Lung microvascular endothelial cell (primary cell): ENCODE measurements at regions not wholly inside any gene's neighbourhood (a gene's known extent, or its start where the extent isn't known, plus 50 kb on each side); places are given as distances from the start of the nearest gene placed in this dataset.
"Not testable (repeated sequence)": the region's sequence is repeated elsewhere in the genome, so short reads cannot be mapped to it uniquely, and the experiment has no call there.

Source experiments
- DNase-seq, 2 donors: peaks; one replicate each; pipeline versions ENCODE4 v3.0.0 to v3.0.0-alpha.2; 2010; ENCODE audit warnings: low read depth in 2 of 2

DNA sequence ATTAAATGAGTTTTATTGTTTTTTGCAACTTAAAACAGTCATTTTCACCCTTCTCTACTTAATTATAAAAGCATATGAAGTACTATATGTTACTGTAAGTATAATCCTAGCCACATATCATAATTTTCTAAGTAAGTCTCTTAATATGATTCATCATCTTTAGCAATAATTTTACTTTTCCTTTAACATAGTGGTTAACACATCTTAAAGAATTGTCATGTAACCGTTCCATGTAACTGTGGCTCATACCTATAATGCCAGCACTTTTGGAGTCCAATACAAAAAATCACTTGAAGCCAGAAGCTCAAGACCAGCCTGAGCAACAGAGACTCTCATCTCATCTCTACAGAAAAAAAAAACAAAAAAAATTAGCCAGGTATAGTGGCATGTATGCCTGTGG, 260.6 kb upstream of the DUSP10 start:
- DNase-seq = no peak

DNA sequence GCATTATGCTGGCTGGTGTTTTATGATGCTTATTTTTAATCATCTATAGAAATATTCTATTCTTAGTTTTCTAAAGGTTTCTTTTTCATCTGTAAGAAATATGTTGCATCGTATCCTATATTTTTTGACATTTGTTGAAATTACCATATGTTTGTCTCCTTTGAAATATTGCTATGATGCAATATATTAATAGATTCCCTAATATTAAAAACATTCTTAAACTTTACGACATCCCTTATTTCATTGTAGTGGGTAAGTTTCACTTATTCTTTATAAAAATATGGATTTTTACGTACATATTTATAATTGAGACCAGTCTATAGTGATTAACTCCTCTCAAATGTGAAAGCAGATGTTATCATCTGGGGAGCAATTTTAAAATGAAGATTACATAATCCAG, 258.2 kb upstream of the DUSP10 start:
- no peak for DNase-seq

DNA sequence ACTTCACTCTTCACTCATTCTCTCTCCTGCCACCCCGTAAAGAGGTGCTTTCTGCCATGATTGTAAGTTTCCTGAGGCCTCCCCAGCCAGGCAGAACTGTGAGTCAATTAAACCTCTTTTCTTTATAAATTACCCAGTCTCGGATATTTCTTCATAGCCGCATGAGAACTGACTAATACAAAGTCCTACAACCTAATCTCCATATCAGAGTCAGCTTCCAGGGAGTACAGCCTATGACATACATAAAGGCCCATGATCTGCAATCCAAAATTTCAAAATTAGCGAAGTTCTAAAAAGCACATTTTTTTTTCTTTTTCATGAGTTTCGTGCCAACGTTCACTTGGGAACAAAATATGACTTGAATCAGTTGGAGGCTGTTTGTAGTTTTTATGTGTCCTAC, 256.9 kb upstream of the DUSP10 start:
- no peak for DNase-seq

DNA sequence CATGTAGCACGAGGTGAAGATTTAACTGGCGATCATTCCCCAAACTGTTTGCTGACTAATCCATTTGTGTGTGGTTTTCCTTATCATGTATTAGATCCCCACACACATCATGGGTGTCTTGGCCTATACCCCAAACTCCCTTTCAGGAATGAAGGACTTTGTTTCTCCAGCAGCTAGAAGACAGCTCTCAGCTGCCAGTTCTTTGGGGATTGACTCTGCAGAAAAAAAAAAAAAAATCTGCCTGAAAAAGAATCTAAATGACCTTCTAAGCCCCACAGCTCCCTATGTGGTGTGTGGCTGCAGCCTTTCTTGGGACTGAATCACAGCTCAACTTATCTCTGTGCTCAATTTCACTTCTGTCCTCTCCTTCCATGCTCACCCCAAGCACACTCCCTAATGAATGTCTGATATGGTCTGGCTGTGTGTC, 256.3 kb upstream of the DUSP10 start:
- DNase-seq = no peak

DNA sequence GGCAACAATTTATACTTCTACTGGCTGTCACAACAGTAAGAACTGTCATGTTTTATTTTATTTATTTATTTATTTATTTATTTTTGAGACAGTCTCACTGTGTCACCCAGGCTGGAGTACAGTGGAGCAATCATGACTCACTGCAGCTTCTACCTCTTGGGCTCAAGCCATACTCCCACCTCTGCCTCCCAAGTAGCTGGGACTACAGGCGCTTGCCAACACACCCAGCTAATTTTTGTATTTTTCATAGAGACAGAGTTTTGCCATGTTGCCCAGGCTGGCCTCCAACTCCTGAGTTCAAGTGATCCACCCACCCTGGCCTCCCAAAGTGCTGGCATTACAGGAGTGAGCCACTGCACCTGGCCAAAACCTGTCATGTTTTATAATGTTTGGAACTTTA, 255.1 kb upstream of the DUSP10 start:
- DNase-seq = not testable (repeated sequence)

DNA sequence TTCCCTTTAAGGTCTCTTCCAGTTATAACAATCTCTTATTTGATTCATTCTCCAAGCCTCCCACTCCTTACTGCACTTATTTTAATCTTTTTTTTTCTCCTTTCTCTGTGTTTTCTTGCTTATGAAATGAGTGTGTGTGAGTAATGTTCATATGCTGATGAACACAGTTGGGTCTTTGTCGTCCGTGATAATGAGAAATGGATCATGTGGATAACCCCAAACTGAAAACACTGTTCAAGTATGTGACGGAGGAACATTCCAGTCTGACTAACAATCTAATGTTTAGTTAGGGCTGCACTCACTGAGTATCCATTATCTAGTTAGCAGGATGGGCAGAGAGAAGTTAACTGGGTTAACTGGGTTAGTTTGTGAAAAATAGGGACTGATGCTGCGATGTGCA, 253.1 kb upstream of the DUSP10 start:
- DNase-seq = no peak

DNA sequence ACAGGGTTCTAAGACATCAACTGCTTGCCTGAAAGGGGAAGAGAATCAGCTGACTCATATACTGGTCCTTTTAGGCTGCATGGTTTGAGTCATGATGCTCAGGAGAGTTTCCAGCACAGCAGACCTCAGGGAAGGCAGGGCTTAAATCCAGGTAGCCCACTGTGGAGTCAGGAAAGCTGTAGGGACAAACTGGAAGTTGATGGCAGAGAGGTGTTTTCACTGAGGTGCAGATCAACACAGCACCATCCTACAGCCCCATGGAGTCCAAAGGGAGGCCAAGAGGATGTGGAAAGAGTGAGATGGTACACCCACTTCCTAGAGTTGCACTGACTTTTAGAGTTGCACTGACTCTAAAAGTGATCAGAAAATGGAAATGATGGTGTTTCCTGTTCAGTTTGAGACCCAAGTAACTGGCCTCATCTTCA, 252.4 kb upstream of the DUSP10 start:
- DNase-seq = no peak

DNA sequence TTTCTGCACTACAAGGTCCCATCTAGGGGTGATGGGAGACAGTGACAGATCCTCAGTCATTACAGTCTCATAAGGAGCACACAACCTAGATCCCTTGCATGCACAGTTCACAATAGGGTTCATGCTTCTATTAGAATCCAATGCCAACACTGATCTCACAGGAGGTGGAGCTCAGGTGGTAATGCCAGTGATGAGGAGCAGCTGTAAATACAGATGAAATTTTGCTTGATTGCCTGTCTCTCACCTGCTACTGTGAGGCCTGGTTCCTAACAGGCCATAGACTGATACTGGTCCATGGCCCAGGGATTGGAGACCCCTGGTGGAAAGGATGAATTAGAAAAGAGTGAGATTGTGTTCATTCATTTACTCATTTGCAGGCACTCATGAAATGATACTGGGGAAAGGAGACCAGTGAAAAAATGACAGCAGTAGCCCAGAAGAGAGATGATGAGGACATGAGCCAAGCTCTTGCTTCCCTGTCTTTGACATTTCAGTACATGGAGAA, 251.6 kb upstream of the DUSP10 start:
- peak in 1 of 2 donors; percentile 48 for DNase-seq

DNA sequence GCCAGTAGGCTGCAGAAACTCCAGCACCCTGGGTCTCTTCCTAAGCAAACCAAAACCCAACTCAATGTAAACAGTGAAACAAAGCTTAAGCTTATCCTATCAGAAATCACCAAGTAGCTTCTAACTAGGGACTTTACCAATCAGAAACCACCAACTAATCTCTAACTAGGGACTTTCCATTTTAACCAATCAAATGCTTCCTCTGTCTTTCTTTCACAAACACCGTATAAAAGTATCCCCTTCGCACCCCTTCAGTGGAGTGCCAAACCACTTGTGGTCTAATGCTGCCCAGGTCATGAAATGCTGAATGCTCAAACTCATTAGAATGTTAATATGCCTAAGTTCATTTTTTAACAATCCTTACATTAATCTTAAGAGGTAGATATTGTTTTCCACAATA, 250.5 kb upstream of the DUSP10 start:
- DNase-seq = no peak

DNA sequence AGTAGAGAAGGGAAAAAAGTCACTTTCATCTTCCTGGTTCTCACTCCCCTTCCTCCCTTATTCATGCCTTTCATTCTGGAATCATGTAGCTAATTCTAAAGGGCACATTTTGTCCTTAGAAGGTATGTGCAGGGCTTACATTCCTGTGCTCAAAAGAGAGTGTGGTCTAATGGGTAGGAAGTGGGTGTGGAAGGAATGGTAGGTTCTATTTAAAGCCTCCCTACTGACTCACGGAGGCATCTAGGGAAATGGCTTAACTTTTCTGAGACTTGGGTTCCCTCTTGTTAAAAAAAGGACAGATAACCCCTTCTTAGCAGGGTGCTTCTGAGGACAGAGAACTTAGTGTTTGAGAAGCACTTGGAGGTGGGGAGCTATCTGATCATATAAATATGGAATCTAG, 249.3 kb upstream of the DUSP10 start:
- DNase-seq = no peak

DNA sequence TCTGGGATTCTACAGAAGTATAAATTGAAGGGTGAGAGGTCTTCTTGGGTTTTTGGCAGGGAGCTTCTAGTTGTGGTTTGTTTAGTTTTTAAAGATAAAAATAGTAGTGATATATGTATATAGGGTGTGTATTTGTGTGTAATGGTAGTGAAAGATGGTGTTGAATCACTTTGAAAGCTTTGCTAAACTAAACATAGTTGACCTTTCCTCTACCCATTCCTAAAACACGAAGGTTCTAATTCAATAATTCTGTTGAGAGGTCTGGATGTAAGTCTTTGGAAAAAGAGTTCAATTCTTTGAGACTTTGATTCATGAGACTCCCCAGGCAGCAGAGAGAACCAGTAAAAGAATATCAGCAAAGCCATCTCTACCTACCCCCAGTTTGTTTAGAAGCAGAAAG, 247.9 kb upstream of the DUSP10 start:
- DNase-seq = no peak

DNA sequence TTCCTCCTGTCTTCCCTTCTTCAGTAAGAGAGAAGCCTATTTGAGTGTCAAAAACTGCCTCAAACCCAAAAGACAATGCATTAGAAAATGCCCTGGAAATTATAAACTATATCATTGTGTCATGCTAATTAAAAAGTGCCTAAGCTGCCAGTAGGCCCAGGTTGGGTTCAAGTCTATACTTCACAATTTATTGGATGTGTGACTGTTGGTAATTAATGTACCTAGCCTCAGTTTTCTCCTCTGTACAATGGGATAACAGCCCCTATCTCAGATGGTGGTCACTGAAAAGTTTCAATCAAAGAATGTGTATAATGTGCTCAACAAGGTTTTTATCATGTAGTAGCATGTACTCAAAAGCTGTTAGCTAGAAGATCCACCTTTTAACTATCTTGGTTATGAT, 246.9 kb upstream of the DUSP10 start:
- no peak for DNase-seq

DNA sequence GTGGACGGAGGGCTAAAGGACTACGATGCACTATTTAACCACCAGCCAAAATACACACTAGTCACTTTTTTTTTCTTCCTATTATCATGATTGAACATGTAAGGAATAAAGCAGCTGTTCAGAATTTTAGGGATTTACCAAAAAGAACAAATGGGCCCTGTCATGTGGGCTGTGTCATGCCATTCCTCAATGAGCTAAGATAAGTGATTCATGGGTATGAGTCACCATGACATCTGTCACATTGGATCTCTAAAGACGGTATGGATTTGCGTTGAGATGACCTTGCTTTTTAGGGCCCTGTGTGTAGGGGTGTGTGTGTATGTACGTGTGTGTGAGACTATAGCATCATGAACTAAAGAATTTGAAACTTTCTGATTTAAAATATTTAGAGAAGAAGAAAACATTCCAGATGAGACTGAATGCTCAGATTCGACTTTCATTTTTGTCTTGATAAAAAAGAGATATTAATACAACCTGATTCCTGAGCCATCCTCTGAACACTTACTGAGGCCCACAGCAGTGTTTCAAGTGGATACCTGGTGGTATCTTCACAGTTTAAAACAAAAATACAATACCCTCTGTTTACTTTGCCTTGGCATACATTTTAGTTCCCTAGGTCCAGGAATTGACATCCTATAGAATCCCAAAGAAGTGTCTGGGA, 246.1 kb upstream of the DUSP10 start:
- DNase-seq = peak in 1 of 2 donors; percentile 53

DNA sequence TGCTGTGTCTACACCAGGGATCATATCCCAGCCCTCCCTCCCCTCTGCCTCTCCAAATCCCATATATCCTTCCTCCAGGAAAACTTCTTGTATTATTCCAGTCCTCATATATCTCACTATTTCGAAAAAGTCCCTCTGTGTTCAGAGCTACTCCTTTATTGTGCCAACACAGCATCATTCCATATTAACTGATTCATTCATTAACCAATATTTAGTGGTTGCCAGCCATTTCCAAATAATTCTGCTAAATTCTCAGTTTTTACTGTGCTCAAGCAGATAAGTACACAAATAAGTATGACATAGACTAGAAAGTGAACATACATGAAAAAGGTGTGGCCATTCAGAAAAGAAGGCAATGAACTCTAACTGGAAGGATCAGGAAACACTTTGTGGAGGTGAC, 241.6 kb upstream of the DUSP10 start:
- DNase-seq = no peak

DNA sequence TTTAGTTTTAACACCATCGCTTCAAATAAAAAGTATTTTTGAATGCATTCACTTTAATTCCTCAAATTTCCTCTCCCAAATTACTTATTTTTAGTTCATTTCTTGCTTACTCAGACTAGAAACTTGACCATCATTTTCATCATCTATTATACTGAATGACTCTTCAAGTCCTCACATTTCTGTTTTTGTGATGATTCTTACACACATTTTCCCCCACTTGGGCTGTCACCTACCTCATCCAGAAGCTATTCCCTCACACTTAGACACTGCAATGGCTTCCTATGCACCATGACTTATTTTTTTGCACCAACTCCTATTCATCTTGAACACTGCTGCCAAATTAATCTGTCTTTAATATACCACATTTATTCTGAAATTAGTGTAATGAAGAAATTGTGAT, 239.6 kb upstream of the DUSP10 start:
- no peak for DNase-seq

DNA sequence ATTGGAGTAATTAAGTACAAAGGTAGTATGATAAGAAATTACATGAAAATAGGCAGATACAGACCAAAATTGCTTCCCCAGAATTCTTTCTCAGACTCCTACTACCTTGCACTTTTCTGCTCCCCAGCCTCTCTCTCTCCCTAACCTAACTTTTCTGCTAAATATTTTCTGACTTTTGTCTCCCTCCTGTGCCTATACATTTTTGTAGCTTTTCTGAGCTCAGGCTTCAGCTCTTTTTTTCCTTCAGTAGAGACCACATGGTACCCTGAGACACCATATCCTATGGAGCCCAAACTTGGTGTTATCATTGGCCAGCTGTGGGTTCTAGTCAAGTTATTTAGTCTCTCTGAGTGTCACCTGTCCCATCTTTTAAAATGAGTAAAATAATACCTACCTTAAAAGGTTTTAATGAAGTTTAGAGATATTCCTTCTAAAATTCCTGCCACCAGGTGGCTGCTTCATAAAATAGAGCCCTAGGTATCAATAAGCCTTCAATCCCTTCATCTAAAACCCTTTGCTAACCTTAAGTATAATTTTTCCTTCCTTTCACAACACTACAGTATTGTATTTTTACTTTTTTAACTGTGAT, 237.6 kb upstream of the DUSP10 start:
- DNase-seq = no peak

DNA sequence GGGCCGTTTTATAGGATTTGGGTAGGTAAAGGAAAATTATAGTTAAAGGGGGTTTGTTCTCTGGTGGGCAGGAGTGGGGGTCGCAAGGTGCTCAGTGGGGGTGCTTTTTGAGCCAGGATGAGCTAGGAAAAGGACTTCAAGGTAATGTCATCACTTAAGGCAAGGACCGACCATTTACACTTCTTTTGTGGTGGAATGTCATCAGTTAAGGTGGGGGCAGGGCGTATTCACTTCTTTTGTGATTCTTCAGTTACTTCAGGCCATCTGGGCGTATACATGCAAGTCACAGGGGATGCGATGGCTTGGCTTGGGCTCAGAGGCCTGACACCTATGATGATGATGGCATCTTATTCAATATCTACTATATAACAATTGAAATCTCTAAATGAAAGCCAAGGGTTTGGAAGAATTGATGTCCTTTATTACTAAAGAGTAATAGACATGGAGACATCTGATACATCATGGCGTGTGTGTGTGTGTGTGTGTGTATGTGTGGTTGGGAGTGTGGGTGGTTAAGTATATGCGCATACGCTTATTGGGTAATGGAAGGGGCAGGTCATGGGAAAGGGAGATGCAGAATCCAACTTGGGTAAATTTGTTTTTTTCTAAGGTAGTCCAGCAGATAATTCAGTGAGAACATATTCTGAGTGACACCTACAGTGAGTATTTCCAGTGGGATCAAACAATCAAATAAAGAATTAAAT, 236.9 kb upstream of the DUSP10 start:
- DNase-seq = not testable (repeated sequence)

DNA sequence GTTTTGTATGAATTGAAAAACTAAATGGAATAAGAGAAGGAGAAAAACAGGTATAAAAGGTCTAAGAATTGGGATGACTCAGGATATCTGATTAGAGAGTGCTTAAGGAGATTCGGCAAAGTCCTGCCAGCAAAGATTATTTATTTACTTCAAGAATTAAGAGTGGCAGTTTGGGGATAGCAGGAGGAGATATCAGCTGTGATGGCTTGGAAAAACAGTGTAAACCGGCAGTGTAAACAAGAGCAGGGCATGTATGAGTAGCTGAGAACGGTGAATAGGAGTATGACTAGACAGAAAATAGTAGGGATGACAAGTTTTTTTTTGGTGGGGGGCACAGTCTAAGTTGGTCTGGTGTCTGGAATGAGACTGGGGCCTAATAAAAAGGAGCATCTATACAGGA, 231.9 kb upstream of the DUSP10 start:
- DNase-seq = not testable (repeated sequence)

DNA sequence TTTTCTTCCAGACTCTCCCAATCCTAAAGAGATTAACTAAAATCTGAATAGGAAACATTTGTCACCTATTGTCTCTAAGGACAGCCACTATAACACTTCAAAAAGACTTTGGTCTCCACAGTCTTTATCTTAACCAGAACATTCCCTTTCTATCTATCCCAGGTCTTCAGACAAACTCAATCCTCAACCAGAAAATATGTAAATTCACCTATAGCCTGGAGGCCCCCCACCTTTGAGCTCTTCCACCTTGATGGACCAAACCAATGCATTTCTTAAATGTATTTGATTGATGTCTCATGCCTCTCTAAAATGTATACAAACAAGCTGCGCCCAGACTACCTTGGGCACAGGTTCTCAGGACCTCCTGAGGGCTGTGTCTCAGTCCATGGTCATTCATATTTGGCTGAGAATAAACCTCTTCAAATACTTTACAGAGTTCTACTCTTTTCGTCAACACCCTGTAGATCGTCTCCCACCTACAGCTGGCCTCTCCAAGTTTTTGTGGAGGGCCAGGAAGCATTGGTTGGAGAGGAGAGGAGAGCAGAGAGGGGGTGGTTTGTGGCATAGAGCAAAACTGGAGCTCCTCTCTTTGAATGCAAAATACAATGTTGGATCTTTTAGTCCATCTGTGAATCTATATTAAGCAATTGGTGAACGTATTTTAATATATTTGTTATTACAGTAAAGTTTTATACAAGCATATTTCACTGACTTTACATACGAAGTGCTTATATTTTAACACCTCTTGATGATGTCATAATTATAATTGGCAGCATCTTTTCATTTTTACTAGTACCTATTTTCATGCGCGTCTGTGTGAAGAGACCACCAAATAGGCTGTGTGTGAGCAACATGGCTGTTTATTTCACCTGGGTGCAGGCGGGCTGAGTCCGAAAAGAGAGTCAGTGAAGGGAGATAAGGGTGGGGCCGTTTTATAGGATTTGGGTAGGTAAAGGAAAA, 230.7 kb upstream of the DUSP10 start:
- DNase-seq = no peak

DNA sequence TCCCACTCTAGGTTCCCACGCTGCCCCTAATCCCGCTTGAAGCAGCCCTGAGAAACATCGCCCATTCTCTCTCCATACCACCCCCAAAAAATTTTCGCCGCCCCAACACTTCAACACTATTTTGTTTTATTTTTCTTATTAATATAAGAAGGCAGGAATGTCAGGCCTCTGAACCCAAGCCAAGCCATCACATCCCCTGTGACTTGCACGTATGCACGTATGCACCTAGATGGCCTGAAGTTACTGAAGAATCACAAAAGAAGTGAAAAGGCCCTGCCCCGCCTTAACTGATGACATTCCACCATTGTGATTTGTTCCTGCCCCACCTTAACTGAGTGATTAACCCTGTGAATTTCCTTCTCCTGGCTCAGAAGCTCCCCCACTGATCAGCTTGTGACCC, 229.1 kb upstream of the DUSP10 start:
- not testable (repeated sequence) for DNase-seq

DNA sequence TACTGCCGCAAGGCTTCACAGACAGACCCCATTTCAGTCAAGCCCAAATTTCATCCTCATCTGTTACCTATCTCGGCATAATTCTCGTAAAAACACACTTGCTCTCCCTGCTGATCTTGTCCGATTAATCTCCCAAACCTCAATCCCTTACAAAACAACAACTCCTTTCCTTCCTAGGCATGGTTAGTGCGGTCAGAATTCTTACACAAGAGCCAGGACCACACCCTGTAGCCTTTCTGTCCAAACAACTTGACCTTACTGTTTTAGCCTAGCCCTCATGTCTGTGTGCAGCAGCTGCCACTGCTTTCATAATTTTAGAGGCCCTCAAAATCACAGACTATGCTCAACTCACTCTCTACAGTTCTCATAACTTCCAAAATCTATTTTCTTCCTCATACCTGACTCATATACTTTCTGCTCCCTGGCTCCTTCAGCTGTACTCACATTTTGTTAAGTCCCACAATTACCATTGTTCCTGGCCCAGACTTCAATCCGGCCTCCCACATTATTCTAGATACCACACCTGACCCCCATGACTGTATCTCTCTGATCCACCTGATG, 227.5 kb upstream of the DUSP10 start:
- not testable (repeated sequence) for DNase-seq
